Activated B cell treated with CpG ODN at 0.5 μM for 24 hours (primary cell): ENCODE measurements at regions not wholly inside any gene's neighbourhood (a gene's known extent, or its start where the extent isn't known, plus 50 kb on each side); places are given as distances from the start of the nearest gene placed in this dataset.
"Not testable (repeated sequence)": the region's sequence is repeated elsewhere in the genome, so short reads cannot be mapped to it uniquely, and the experiment has no call there.

Source experiments
- ATAC-seq: fragments of 200-7000 bp; cut with Tn5 transposase; one replicate; pipeline ENCODE4 v1.10.0; 2021; ENCODE audit warnings: low read depth, mild to moderate bottlenecking, moderate library complexity
- CTCF ChIA-PET: fragments of 350-600 bp; sonication (Branson Sonifier 250); formaldehyde crosslinking; loops from one replicate; lab custom pipeline; 2021; ENCODE audit warnings: antibody characterized with exemption; lab: Charles Lee
- POLR2A ChIA-PET: fragments of 350-600 bp; sonication (Branson Sonifier 250); formaldehyde crosslinking; loops from one replicate; lab custom pipeline; 2021; ENCODE audit warnings: antibody characterized with exemption; lab: Charles Lee
- DNase-seq: peaks from one replicate; pipeline ENCODE4 v3.0.0; 2022
- H3K27ac Mint-ChIP-seq: one replicate; pipeline ENCODE4 v1.8.0; 2020; ENCODE audit warnings: mixed read lengths
- H3K27me3 Mint-ChIP-seq: one replicate; pipeline ENCODE4 v1.8.0; 2021; ENCODE audit warnings: mixed read lengths
- H3K36me3 Mint-ChIP-seq: one replicate; pipeline ENCODE4 v1.8.0; 2021; ENCODE audit warnings: low read depth, mixed read lengths
- H3K4me1 Mint-ChIP-seq: one replicate; pipeline ENCODE4 v1.8.0; 2021; ENCODE audit warnings: mixed read lengths
- H3K4me3 Mint-ChIP-seq: one replicate; pipeline ENCODE4 v1.8.0; 2020; ENCODE audit warnings: mild to moderate bottlenecking, mixed read lengths
- H3K9me3 Mint-ChIP-seq: one replicate; pipeline ENCODE4 v1.8.0; 2020; ENCODE audit warnings: mixed read lengths
- intact Hi-C: fragments of 100-400 bp; cut with micrococcal nuclease; formaldehyde crosslinking; loops from one replicate; pipeline ENCODE4 v1.15.1; 2024
- TF ChIP-seq, protein P1 (sequence below): fragments of 200-600 bp; IDR thresholded peaks from one replicate; pipeline ENCODE4 v1.8.0; 2022; ENCODE audit warnings: antibody characterized with exemption, mild to moderate bottlenecking

DNA sequence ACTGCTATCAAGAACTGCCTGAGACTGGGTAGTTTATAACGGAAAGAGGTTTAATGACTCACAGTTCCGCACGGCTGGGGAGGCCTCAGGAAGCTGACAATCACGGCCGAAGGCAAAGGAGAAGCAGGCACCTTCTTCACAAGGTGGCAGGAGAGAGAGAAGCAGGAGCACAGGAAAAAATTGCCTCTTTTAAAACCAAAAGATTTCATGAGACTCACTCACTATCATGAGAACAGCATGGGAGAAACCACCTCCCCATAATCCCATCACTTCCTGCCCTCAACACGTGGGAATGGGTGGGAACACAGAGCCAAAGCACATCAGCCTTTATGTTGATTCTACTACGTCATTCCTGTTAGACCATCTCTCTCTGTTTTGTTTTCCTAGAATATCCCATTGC is 650.9 kb upstream of the SEMA6D start:
- intact Hi-C loops, result no loop called here
- H3K4me3 Mint-ChIP-seq, result no peak overlapping the region
- DNase-seq, result no peak
- POLR2A ChIA-PET, result no interaction called here
- H3K27me3 Mint-ChIP-seq, result no peaks in the 10 kb centered on the region
- no peaks in the 10 kb centered on the region for H3K9me3 Mint-ChIP-seq
- no peaks in the 10 kb centered on the region for H3K36me3 Mint-ChIP-seq
- no peaks in the 10 kb centered on the region for H3K4me1 Mint-ChIP-seq
- H3K27ac Mint-ChIP-seq, result no peak overlapping the region
- CTCF ChIA-PET, result no interaction called here
- TF ChIP-seq, protein P1, sequence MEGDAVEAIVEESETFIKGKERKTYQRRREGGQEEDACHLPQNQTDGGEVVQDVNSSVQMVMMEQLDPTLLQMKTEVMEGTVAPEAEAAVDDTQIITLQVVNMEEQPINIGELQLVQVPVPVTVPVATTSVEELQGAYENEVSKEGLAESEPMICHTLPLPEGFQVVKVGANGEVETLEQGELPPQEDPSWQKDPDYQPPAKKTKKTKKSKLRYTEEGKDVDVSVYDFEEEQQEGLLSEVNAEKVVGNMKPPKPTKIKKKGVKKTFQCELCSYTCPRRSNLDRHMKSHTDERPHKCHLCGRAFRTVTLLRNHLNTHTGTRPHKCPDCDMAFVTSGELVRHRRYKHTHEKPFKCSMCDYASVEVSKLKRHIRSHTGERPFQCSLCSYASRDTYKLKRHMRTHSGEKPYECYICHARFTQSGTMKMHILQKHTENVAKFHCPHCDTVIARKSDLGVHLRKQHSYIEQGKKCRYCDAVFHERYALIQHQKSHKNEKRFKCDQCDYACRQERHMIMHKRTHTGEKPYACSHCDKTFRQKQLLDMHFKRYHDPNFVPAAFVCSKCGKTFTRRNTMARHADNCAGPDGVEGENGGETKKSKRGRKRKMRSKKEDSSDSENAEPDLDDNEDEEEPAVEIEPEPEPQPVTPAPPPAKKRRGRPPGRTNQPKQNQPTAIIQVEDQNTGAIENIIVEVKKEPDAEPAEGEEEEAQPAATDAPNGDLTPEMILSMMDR, result no peak
- ATAC-seq, result no peak

DNA sequence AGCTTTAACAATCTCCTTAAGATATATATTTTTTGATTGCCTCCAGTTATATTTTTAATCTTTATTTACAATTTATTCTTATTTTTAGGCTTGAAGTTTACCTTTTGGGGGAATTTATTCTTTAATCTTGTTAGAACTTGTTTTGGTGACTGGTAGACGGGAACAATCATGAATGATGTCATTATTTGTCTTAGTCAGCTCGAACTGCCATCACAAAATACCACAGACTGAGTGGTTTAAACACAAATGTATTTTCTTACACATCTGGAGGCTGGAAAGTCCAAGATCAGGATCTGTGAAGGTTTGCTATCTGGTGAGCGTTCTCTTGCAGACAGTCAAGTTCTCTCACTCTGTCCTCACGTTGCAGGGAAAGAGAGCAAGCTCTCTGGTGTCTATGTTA is 639.5 kb upstream of the SEMA6D start:
- H3K27me3 Mint-ChIP-seq, POLR2A ChIA-PET, DNase-seq, H3K4me3 Mint-ChIP-seq, H3K27ac Mint-ChIP-seq, H3K36me3 Mint-ChIP-seq, ATAC-seq, H3K9me3 Mint-ChIP-seq, CTCF ChIA-PET, H3K4me1 Mint-ChIP-seq, intact Hi-C loops: not testable (repeated sequence)

DNA sequence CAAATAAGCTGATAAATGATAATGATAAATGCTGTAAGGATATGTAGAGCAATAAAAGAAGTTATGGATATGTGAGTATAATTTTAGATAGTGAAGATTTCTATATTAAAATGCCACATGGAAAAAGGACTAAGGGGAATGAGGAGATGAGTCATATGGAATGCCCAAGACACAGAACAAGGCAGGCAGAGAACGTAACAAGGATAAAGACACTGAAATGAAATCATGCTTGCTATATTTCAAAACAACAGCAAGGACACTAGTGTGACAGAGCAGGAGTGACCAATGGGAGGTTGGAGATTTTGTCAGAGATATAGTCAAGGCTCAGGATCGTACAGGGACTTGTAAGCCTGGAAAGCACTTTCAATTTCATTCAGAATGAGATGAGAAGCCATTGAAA is 621.5 kb upstream of the SEMA6D start:
- no peaks in the 10 kb centered on the region for H3K27me3 Mint-ChIP-seq
- H3K27ac Mint-ChIP-seq, result no peak overlapping the region
- POLR2A ChIA-PET, result no interaction called here
- TF ChIP-seq, protein P1, result no peak
- intact Hi-C loops, result no loop called here
- H3K4me3 Mint-ChIP-seq, result no peak overlapping the region
- DNase-seq (no peak), ATAC-seq (no peak)
- H3K4me1 Mint-ChIP-seq, result no peaks in the 10 kb centered on the region
- peaks cover 7% of the 10 kb centered on the region for H3K9me3 Mint-ChIP-seq
- CTCF ChIA-PET, result no interaction called here
- no peaks in the 10 kb centered on the region for H3K36me3 Mint-ChIP-seq

DNA sequence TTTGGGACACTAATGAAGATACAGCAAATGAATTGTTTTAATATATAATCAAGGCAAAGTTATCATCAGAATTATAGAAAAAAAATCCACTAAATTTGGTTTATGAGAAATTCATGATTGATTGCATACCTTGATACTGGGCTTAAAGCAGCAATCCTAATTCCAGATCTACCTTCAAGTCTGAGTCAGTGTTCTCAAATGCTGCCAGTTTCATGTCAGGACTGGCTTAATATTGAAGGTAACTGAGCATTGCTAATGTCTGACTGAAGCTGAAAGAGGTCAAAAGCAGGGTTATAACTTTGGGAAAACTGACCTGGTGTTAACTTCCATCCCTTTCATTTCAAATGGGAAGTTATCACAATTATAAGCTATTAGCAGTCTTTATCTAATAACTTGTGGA is 618.8 kb upstream of the SEMA6D start:
- H3K4me3 Mint-ChIP-seq, CTCF ChIA-PET, POLR2A ChIA-PET, intact Hi-C loops, H3K9me3 Mint-ChIP-seq, DNase-seq, H3K4me1 Mint-ChIP-seq, H3K27ac Mint-ChIP-seq, H3K36me3 Mint-ChIP-seq, ATAC-seq, H3K27me3 Mint-ChIP-seq: not testable (repeated sequence)

DNA sequence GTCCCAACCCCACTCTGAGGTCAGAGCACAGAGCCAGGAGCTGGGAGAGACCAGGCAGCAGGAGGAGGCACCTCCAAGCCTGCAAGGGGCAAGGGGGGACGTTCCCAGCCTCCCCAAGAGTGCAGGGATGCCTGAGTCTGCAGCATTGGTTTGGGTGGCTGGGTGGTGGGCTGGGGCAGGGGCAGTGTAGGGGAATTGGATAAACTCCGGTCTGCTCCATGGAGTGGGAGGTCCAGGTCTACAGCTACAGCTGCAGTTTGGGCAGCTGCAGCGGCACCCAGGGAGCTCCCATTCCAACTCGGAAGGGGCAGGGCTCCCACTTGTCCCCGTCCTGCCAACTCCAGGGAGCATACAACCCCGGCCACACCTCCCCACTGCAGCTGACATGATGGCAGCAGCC is 617.5 kb upstream of the SEMA6D start:
- ATAC-seq, H3K36me3 Mint-ChIP-seq, CTCF ChIA-PET, H3K9me3 Mint-ChIP-seq, H3K4me1 Mint-ChIP-seq, H3K4me3 Mint-ChIP-seq, H3K27me3 Mint-ChIP-seq, DNase-seq, POLR2A ChIA-PET, H3K27ac Mint-ChIP-seq, intact Hi-C loops: not testable (repeated sequence)

DNA sequence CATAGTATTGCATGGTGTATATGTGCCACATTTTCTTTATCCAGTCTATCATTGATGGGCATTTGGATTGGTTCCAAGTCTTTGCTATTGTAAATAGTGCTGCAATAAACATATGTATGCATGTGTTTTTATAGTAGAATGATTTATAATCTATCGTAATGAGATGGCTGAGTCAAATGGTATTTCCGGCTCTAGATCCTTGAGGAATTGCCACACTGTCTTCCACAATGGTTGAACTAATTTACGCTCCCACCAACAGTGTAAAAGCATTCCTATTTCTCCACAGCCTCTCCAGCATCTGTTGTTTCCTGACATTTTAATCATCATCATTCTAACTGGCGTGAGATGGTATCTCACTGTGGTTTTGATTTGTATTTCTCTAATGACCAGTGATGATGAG is 608.5 kb upstream of the SEMA6D start:
- intact Hi-C loops, POLR2A ChIA-PET, DNase-seq, H3K27ac Mint-ChIP-seq, H3K27me3 Mint-ChIP-seq, CTCF ChIA-PET, H3K4me3 Mint-ChIP-seq, H3K9me3 Mint-ChIP-seq, H3K36me3 Mint-ChIP-seq, H3K4me1 Mint-ChIP-seq, ATAC-seq: not testable (repeated sequence)

DNA sequence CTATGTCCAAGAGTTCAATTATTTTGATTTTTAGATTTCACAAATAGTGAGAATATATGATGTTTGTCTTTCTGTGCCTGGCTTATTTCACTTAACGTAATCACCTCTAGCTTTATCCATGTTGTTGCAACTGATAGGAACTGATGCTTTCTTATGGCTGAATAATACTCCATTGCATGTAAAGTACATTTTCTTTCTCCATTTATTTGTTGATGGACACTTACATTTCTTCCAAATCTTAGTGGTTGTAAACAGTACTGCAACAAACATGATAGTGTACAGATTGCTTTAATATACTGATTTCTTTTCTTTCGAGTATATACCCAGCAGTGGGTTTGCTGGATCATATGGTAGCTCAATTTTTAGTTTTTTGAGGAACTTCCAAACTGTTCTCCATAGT is 600.6 kb upstream of the SEMA6D start:
- no peaks in the 10 kb centered on the region for H3K27me3 Mint-ChIP-seq

More for the DNA sequence above, 600.6 kb upstream of the SEMA6D start:
- no peak for ATAC-seq
- Mint-ChIP-seq H3K27ac (no peak overlapping the region), H3K9me3 (peaks cover 6% of the 10 kb centered on the region), H3K4me1 (no peaks in the 10 kb centered on the region), H3K4me3 (no peak overlapping the region), H3K36me3 (no peaks in the 10 kb centered on the region)
- TF ChIP-seq, protein P1, result no peak
- ChIA-PET CTCF (no interaction called here), POLR2A (no interaction called here)
- intact Hi-C loops, result no loop called here
- DNase-seq, result no peak
